Activated T-cell treated with anti-CD3 and anti-CD28 coated beads, Interleukin-2, amount 50 U/mL, for 4 hours (primary cell): ENCODE measurements at regions not wholly inside any gene's neighbourhood (a gene's known extent, or its start where the extent isn't known, plus 50 kb on each side); places are given as distances from the start of the nearest gene placed in this dataset.

Experiments
- ATAC-seq, 2 donors: fragments of 200-7000 bp; cut with Tn5 transposase; one replicate each; pipeline ENCODE4 v1.10.0; 2021
- DNase-seq: peaks from one replicate; pipeline ENCODE4 v3.0.0-alpha.2; 2020
- H3K27me3 Mint-ChIP-seq: one replicate; pipeline ENCODE4 v1.8.0; 2021; ENCODE audit warnings: low read depth, mixed read lengths
- H3K36me3 Mint-ChIP-seq: one replicate; pipeline ENCODE4 v1.8.0; 2022; ENCODE audit warnings: mixed read lengths; ENCODE audit not compliant: insufficient read depth
- H3K4me1 Mint-ChIP-seq: one replicate; pipeline ENCODE4 v1.8.0; 2021; ENCODE audit warnings: low read depth, mixed read lengths
- H3K4me3 Mint-ChIP-seq: one replicate; pipeline ENCODE4 v1.8.0; 2021; ENCODE audit warnings: mild to moderate bottlenecking, moderate library complexity, mixed read lengths
- H3K9me3 Mint-ChIP-seq: one replicate; pipeline ENCODE4 v1.8.0; 2021; ENCODE audit warnings: mixed read lengths

DNA sequence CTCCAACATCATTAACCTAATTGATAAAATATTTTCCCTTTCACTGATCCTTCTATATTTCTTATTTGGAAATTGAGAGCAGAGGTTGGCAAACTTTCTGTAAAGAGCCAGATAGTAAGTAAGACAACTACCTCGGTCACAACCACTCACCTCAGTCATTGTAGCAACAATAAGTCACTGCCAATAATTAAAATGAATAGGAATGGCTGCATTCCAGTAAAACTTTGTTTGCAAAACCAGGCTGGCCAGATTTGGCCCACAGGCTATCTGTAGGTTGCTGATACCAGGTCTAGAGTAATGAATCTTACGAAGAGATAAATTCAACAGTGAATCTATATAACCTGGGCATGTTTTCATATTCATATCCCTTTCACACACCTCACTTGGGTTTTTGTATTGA is 316.2 kb upstream of the TBC1D5 start:
- H3K27me3 Mint-ChIP-seq: peaks cover 2% of the 10 kb centered on the region
- H3K9me3 Mint-ChIP-seq: peaks cover 12% of the 10 kb centered on the region
- no peak for ATAC-seq
- no peak overlapping the region for H3K4me3 Mint-ChIP-seq
- no peaks in the 10 kb centered on the region for H3K36me3 Mint-ChIP-seq
- DNase-seq: no peak
- no peaks in the 10 kb centered on the region for H3K4me1 Mint-ChIP-seq

DNA sequence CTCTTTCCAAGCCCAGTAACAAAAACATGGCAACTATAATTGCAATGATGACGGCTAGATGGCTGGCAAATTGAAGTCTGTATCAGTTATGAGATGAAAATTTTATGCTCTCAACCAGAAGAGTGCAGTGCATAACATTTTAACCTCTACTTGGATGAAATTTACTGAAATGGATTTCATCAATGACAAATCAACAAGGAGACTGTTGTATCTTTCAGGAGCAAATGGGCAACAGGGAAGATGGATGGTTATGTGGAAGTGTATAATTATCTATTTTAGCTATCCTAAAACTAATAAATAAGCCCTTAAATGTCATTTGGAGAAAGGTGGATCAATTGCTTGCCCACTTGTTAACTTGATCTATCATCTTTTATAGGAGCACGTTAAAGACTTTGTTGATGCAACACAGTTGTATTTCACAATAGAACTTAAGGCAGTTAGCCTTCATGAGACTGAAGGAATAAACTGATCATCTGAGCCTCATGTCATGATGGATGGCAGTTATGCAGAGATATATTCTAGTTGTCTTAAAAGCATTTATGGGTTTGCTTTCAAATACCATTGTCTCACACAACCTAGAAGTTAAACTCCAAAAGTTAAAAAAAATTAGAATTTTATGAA is 315.1 kb upstream of the TBC1D5 start:
- peaks cover 2% of the 10 kb centered on the region for H3K27me3 Mint-ChIP-seq
- ATAC-seq (no peak), DNase-seq (no peak)
- H3K36me3 Mint-ChIP-seq: no peaks in the 10 kb centered on the region
- H3K4me1 Mint-ChIP-seq: no peaks in the 10 kb centered on the region
- no peak overlapping the region for H3K4me3 Mint-ChIP-seq
- H3K9me3 Mint-ChIP-seq: peaks cover 12% of the 10 kb centered on the region

DNA sequence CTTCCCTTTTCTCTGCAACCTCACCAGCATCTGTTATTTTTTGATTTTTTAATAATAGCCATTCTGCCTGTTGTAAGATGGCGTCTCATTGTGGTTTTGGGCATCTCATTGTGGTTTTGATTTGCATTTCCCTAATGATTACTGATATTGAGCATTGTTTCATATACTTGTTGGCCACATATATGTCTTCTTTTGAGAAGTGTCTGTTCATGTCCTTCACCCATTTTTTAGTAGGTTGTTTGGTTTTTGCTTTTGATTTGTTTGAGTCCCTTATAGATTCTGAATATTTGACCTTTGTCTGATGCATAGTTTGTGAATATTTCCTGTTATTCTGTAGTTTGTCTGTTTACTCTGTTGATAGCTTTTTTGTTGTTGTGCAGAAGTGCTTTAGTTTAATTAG is 312.2 kb upstream of the TBC1D5 start:
- Mint-ChIP-seq H3K27me3 (peaks cover 2% of the 10 kb centered on the region), H3K36me3 (no peaks in the 10 kb centered on the region), H3K4me3 (no peak overlapping the region), H3K4me1 (no peaks in the 10 kb centered on the region), H3K9me3 (peaks cover 12% of the 10 kb centered on the region)
- DNase-seq: no peak
- no peak for ATAC-seq

DNA sequence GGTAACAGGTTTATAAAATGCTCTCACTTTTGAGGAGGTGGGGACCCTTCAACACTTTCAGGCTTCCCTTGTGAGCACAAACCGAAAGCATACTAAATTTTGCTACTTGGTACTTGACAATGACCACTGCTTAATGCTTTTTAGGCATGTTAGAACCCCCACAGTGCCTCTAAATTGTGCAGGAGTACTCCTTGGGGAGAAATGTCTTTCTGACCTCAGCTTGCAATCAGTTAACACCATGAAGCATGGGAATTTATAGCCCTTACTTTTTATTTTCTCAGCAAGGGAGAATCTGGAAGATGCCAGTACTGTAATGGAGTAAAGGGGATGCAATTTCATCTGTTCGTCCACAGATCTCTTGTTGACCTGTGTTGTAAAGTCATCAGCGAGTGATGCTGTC is 308.9 kb upstream of the TBC1D5 start:
- Mint-ChIP-seq H3K27me3 (no peaks in the 10 kb centered on the region), H3K36me3 (no peaks in the 10 kb centered on the region), H3K4me1 (no peaks in the 10 kb centered on the region), H3K4me3 (no peak overlapping the region), H3K9me3 (peaks cover 12% of the 10 kb centered on the region)
- no peak for DNase-seq
- ATAC-seq: no peak

GRCh38 chr3:18049096-18049495 is 306.7 kb upstream of the TBC1D5 start:
- no peaks in the 10 kb centered on the region for H3K4me1 Mint-ChIP-seq
- H3K4me3 Mint-ChIP-seq: no peak overlapping the region
- no peak for DNase-seq
- H3K27me3 Mint-ChIP-seq: no peaks in the 10 kb centered on the region
- ATAC-seq: no peak
- no peaks in the 10 kb centered on the region for H3K36me3 Mint-ChIP-seq
- H3K9me3 Mint-ChIP-seq: no peaks in the 10 kb centered on the region

GRCh38 chr3:18047052-18047451 is 304.6 kb upstream of the TBC1D5 start:
- Mint-ChIP-seq H3K4me1 (no peaks in the 10 kb centered on the region), H3K36me3 (no peaks in the 10 kb centered on the region), H3K27me3 (peaks cover 3% of the 10 kb centered on the region), H3K9me3 (no peaks in the 10 kb centered on the region), H3K4me3 (no peak overlapping the region)
- no peak for DNase-seq
- no peak for ATAC-seq

GRCh38 chr3:18046131-18046915 is 303.9 kb upstream of the TBC1D5 start:
- ATAC-seq (no peak), DNase-seq (no peak)
- H3K4me3 Mint-ChIP-seq: no peak overlapping the region
- no peaks in the 10 kb centered on the region for H3K4me1 Mint-ChIP-seq
- H3K27me3 Mint-ChIP-seq: peaks cover 3% of the 10 kb centered on the region
- no peaks in the 10 kb centered on the region for H3K9me3 Mint-ChIP-seq
- H3K36me3 Mint-ChIP-seq: no peaks in the 10 kb centered on the region

GRCh38 chr3:18044971-18045880 is 302.8 kb upstream of the TBC1D5 start:
- H3K27me3 Mint-ChIP-seq: peaks cover 5% of the 10 kb centered on the region
- H3K4me1 Mint-ChIP-seq: no peaks in the 10 kb centered on the region
- no peaks in the 10 kb centered on the region for H3K9me3 Mint-ChIP-seq
- H3K4me3 Mint-ChIP-seq: no peak overlapping the region
- no peaks in the 10 kb centered on the region for H3K36me3 Mint-ChIP-seq
- ATAC-seq (no peak), DNase-seq (no peak)

DNA sequence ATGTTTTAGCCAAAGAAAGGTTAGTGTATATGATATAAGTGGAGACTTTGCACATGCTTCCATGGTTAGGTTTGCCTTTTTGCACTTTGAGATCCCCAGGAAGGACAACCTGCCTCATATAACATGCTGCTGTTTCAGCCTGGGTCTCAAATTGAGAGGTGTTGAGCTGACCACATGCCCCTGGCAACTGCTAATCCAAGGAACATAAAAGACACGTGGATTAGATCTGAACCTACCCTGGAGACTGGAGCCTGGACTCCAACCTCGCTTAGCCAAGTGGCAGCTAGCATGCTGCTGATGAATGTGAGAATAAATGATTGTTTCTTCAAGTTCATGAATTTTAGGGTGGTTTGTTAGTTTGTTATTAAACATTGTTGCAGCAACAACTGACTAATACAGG is 301.8 kb upstream of the TBC1D5 start:
- Mint-ChIP-seq H3K4me3 (no peak overlapping the region), H3K9me3 (no peaks in the 10 kb centered on the region), H3K4me1 (no peaks in the 10 kb centered on the region), H3K27me3 (peaks cover 5% of the 10 kb centered on the region), H3K36me3 (no peaks in the 10 kb centered on the region)
- ATAC-seq: no peak
- DNase-seq: no peak

DNA sequence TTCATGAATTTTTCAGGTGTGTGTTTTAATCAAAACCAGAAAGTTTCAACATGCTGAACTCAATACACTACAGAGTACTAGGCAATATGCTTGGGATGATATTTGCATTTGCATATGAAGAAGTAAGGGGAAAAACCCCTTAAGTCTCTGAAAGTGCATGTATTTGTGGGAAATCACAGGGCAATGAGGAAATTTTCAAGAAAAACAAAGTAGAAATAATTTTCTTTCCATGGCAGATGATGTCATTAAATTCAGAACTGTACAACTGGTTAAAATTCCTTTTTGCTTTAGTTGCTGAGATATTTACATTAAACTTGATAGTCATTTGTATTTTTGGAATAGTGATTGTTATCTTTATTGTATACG is 294.0 kb upstream of the TBC1D5 start:
- Mint-ChIP-seq H3K4me1 (no peaks in the 10 kb centered on the region), H3K36me3 (no peaks in the 10 kb centered on the region), H3K4me3 (no peak overlapping the region), H3K27me3 (peaks cover 4% of the 10 kb centered on the region), H3K9me3 (no peaks in the 10 kb centered on the region)
- ATAC-seq (no peak), DNase-seq (no peak)

- no peak for ATAC-seq
- Mint-ChIP-seq H3K9me3 (no peaks in the 10 kb centered on the region), H3K4me3 (no peak overlapping the region)
Measured at GRCh38 chr3:18035641-18036449, 293.4 kb upstream of the TBC1D5 start.

DNA sequence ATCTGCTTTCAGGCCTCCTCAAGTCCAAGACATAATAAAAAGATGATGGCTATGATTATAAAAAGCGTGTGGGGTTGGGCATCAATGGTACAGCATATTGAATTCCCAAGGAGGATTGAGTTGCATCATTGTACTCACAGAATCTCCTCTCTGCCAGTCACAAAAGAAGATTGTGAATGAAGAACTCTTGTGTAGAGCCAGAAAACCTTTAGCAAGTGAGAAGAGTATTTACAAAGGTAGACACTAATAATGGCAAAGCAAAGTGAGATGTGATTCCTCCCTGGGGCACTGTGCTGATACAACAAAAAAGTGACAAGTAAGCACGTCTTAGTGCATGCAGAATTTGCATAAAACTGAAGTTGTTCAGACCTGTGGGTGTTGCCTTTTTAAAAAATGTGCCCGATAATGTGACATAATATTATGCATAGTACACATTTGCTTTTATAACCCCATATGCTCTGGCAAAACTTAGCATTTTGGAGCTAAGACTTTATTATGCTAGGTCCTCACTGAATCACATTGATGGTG is 291.2 kb upstream of the TBC1D5 start:
- H3K36me3 Mint-ChIP-seq: no peaks in the 10 kb centered on the region
- no peaks in the 10 kb centered on the region for H3K4me1 Mint-ChIP-seq
- DNase-seq: no peak
- H3K27me3 Mint-ChIP-seq: peaks cover 6% of the 10 kb centered on the region
- no peak overlapping the region for H3K4me3 Mint-ChIP-seq
- no peak for ATAC-seq
- H3K9me3 Mint-ChIP-seq: no peaks in the 10 kb centered on the region

More at GRCh38 chr3:18035641-18036449, 293.4 kb upstream of the TBC1D5 start:
- no peak for DNase-seq
- Mint-ChIP-seq H3K27me3 (peaks cover 7% of the 10 kb centered on the region), H3K4me1 (no peaks in the 10 kb centered on the region), H3K36me3 (no peaks in the 10 kb centered on the region)

GRCh38 chr3:18030371-18030870 is 288.0 kb upstream of the TBC1D5 start:
- no peaks in the 10 kb centered on the region for H3K36me3 Mint-ChIP-seq
- H3K9me3 Mint-ChIP-seq: no peaks in the 10 kb centered on the region
- H3K4me1 Mint-ChIP-seq: no peaks in the 10 kb centered on the region
- no peak overlapping the region for H3K4me3 Mint-ChIP-seq
- ATAC-seq (no peak), DNase-seq (no peak)
- H3K27me3 Mint-ChIP-seq: peaks cover 10% of the 10 kb centered on the region
